ENCODE measurements at regions not wholly inside any gene's neighbourhood (a gene's known extent, or its start where the extent isn't known, plus 50 kb on each side); places are given as distances from the start of the nearest gene placed in this dataset.

GRCh38 chr20:60186412-60186811, 228.2 kb downstream of the CDH26 start:
- Histone ChIP-seq H3K27me3 (ENCODE audit: low read length) (no peaks in the 10 kb centered on the region), H3K79me2 (ENCODE audit: insufficient read depth, low read length) (no peaks in the 10 kb centered on the region), H3K4me3 (ENCODE audit: insufficient read depth, low read length, poor library complexity, severe bottlenecking) (no peak overlapping the region), H3K9me3 (ENCODE audit: insufficient read depth, low read length) (no peaks in the 10 kb centered on the region), H3K9me2 (replicated peaks; ENCODE audit: insufficient read depth, low read length) (no peaks in the 10 kb centered on the region), H4K20me1 (ENCODE audit: low read depth, low read length) (no peaks in the 10 kb centered on the region), H2AFZ (ENCODE audit: low read depth, low read length, severe bottlenecking) (no peak overlapping the region), H3K9ac (ENCODE audit: low read length) (no peak overlapping the region), H3K27ac (ENCODE audit: low read depth, low read length) (no peak overlapping the region), H3K36me3 (ENCODE audit: low read length) (no peaks in the 10 kb centered on the region), H3F3A (ENCODE audit: insufficient read depth) (no peaks in the 10 kb centered on the region), H3K4me2 (ENCODE audit: low read depth, low read length, poor library complexity, severe bottlenecking) (no peak overlapping the region)
- TF ChIP-seq CTCF (IDR thresholded peaks at IDR 0.05; ENCODE audit: insufficient read depth, low read length, poor library complexity, severe bottlenecking) = no peak
- no peak for TF ChIP-seq EZH2phosphoT487 (conservative IDR thresholded peaks at IDR 0.05; ENCODE audit: low read length)

- Histone ChIP-seq H3F3A (ENCODE audit: insufficient read depth) (no peaks in the 10 kb centered on the region), H3K9me3 (ENCODE audit: insufficient read depth, low read length) (no peaks in the 10 kb centered on the region), H2AFZ (ENCODE audit: low read depth, low read length, severe bottlenecking) (no peak overlapping the region), H3K27ac (ENCODE audit: low read depth, low read length) (no peak overlapping the region), H3K4me2 (ENCODE audit: low read depth, low read length, poor library complexity, severe bottlenecking) (no peak overlapping the region), H3K9me2 (replicated peaks; ENCODE audit: insufficient read depth, low read length) (no peaks in the 10 kb centered on the region), H4K20me1 (ENCODE audit: low read depth, low read length) (no peaks in the 10 kb centered on the region), H3K27me3 (ENCODE audit: low read length) (no peaks in the 10 kb centered on the region), H3K9ac (ENCODE audit: low read length) (no peak overlapping the region), H3K4me3 (ENCODE audit: insufficient read depth, low read length, poor library complexity, severe bottlenecking) (no peak overlapping the region), H3K36me3 (ENCODE audit: low read length) (no peaks in the 10 kb centered on the region), H3K79me2 (ENCODE audit: insufficient read depth, low read length) (no peaks in the 10 kb centered on the region)
- TF ChIP-seq EZH2phosphoT487 (conservative IDR thresholded peaks at IDR 0.05; ENCODE audit: low read length) (no peak), CTCF (IDR thresholded peaks at IDR 0.05; ENCODE audit: insufficient read depth, low read length, poor library complexity, severe bottlenecking) (no peak)
Observed at GRCh38 chr20:60187683-60188082, 229.5 kb downstream of the CDH26 start.

GRCh38 chr20:60191014-60191413, 232.8 kb downstream of the CDH26 start:
- no peak overlapping the region for H3K27ac ChIP-seq (ENCODE audit: low read depth, low read length)
- no peaks in the 10 kb centered on the region for H3K79me2 ChIP-seq (ENCODE audit: insufficient read depth, low read length)
- H3K4me3 ChIP-seq (ENCODE audit: insufficient read depth, low read length, poor library complexity, severe bottlenecking) = no peak overlapping the region
- no peaks in the 10 kb centered on the region for H3F3A ChIP-seq (ENCODE audit: insufficient read depth)
- no peaks in the 10 kb centered on the region for H3K9me2 ChIP-seq (replicated peaks; ENCODE audit: insufficient read depth, low read length)
- no peaks in the 10 kb centered on the region for H4K20me1 ChIP-seq (ENCODE audit: low read depth, low read length)
- H2AFZ ChIP-seq (ENCODE audit: low read depth, low read length, severe bottlenecking) = no peak overlapping the region
- H3K9me3 ChIP-seq (ENCODE audit: insufficient read depth, low read length) = no peaks in the 10 kb centered on the region
- no peak for TF ChIP-seq CTCF (IDR thresholded peaks at IDR 0.05; ENCODE audit: insufficient read depth, low read length, poor library complexity, severe bottlenecking)
- TF ChIP-seq EZH2phosphoT487 (conservative IDR thresholded peaks at IDR 0.05; ENCODE audit: low read length) = no peak
- H3K27me3 ChIP-seq (ENCODE audit: low read length) = no peaks in the 10 kb centered on the region
- H3K9ac ChIP-seq (ENCODE audit: low read length) = no peak overlapping the region
- no peaks in the 10 kb centered on the region for H3K36me3 ChIP-seq (ENCODE audit: low read length)
- no peak overlapping the region for H3K4me2 ChIP-seq (ENCODE audit: low read depth, low read length, poor library complexity, severe bottlenecking)
